HCT116 (cell line): ENCODE measurements at regions not wholly inside any gene's neighbourhood (a gene's known extent, or its start where the extent isn't known, plus 50 kb on each side); places are given as distances from the start of the nearest gene placed in this dataset.

Experiments
- ATAC-seq: fragments of 200-7000 bp; cut with Tn5 transposase; 2 replicates; pipeline ENCODE4 v1.9.1; 2020; ENCODE audit warnings: mild to moderate bottlenecking, moderate library complexity
- BruUV-seq: library from RNA; stranded (reverse); fragments of 400-500 nt; replicated peaks from 2 replicates; lab custom pipeline; 2021; lab: Mats Ljungman, UMichigan
- CTCF ChIA-PET: fragments of 300-600 bp; sonication (Branson Sonifier 250); formaldehyde crosslinking; loops from one replicate; lab custom pipeline; 2021; ENCODE audit warnings: antibody characterized with exemption; lab: Charles Lee
- POLR2A ChIA-PET: fragments of 300-600, 350-600 bp; sonication (Branson Sonifier 250); formaldehyde crosslinking; loops from one replicate; lab custom pipeline; 2021; ENCODE audit warnings: antibody characterized with exemption; lab: Charles Lee
- RAD21 ChIA-PET, 2 experiments: fragments of 300-600 bp; sonication (Branson Sonifier 250); formaldehyde crosslinking; loops; one replicate each; lab custom pipeline; 2023; ENCODE audit warnings: low total read pairs in 2 of 2; ENCODE audit not compliant: uncharacterized antibody in 2 of 2, unreplicated experiment in 2 of 2, low non-redundant PET in 1 of 2; lab: Charles Lee
- DNase-seq: peaks from one replicate; pipeline ENCODE4 v3.0.0-alpha.2; 2010; ENCODE audit warnings: low read depth, low spot score
- H2AFZ ChIP-seq: fragments of 200-600 bp; shearing (Covaris generic), sonication (generic); 2 replicates; pipeline ENCODE4 v1.6.1; 2017; ENCODE audit warnings: low read depth, mixed run types, mixed read lengths, antibody characterized with exemption, low read length; ENCODE audit not compliant: poor library complexity, severe bottlenecking
- H3K27ac ChIP-seq: 2 replicates; pipeline ENCODE4 v1.5.1; 2012; ENCODE audit warnings: low read depth, low read length
- H3K27me3 ChIP-seq: fragments of 200-600 bp; sonication (generic); 2 replicates; pipeline ENCODE4 v1.6.1; 2016; ENCODE audit warnings: mixed run types, low read length, mixed read lengths; ENCODE audit not compliant: insufficient read depth
- H3K36me3 ChIP-seq, 2 experiments: fragments of 200-500 bp in 1 of 2; fragments of 200-600 bp in 1 of 2; sonication (Bioruptor generic) in 1 of 2; sonication (generic) in 1 of 2; 2 replicates each; pipeline versions ENCODE4 v1.5.1 to v1.6.1; 2014 to 2016; ENCODE audit warnings: low read length in 2 of 2, inconsistent platforms in 1 of 2, mixed read lengths in 1 of 2, mixed run types in 1 of 2; ENCODE audit not compliant: insufficient read depth in 2 of 2, control insufficient read depth in 1 of 2
- H3K4me1 ChIP-seq, 2 experiments: fragments of 200-600 bp in 1 of 2; sonication (generic) in 1 of 2; 2 replicates each; pipeline versions ENCODE4 v1.5.1 to v1.6.1; 2012 to 2017; ENCODE audit warnings: low read length in 2 of 2, inconsistent platforms in 1 of 2, mild to moderate bottlenecking in 1 of 2, mixed read lengths in 1 of 2, mixed run types in 1 of 2, moderate library complexity in 1 of 2; ENCODE audit not compliant: insufficient read depth in 2 of 2, control insufficient read depth in 1 of 2
- H3K4me2 ChIP-seq: fragments of 200-600 bp; sonication (generic); 2 replicates; pipeline ENCODE4 v1.6.1; 2017; ENCODE audit warnings: mixed run types, low read length, mixed read lengths
- H3K4me3 ChIP-seq, 2 experiments: fragments of 200-600 bp in 1 of 2; sonication (generic) in 1 of 2; replicated peaks in 1 of 2; 2 replicates each; pipeline ENCODE4 v1.5.1; 2011 to 2016; ENCODE audit warnings: low read length in 2 of 2, control low read depth in 1 of 2, low read depth in 1 of 2, mild to moderate bottlenecking in 1 of 2, mixed read lengths in 1 of 2, mixed run types in 1 of 2
- H3K79me2 ChIP-seq: fragments of 200-600 bp; sonication (generic); 2 replicates; pipeline ENCODE4 v1.6.1; 2017; ENCODE audit warnings: mild to moderate bottlenecking, mixed run types, low read length, moderate library complexity, mixed read lengths; ENCODE audit not compliant: insufficient read depth
- H3K9ac ChIP-seq: fragments of 200-600 bp; sonication (generic); 2 replicates; pipeline ENCODE4 v1.6.1; 2016; ENCODE audit warnings: low read length, mixed read lengths
- H3K9me2 ChIP-seq: fragments of 200-600 bp; sonication (generic), shearing (Covaris generic); 2 replicates; pipeline ENCODE4 v1.6.1; 2017; ENCODE audit warnings: mixed run types, mild to moderate bottlenecking, moderate library complexity; ENCODE audit not compliant: insufficient read depth
- H3K9me3 ChIP-seq, 2 experiments: fragments of 200-500 bp in 1 of 2; fragments of 200-600 bp in 1 of 2; sonication (Bioruptor generic) in 1 of 2; sonication (generic) in 1 of 2; 2 replicates each; pipeline ENCODE4 v1.6.1; 2014 to 2017; ENCODE audit warnings: low read length in 2 of 2, mixed read lengths in 2 of 2, inconsistent platforms in 1 of 2, low read depth in 1 of 2, mild to moderate bottlenecking in 1 of 2, mixed run types in 1 of 2, moderate library complexity in 1 of 2; ENCODE audit not compliant: control insufficient read depth in 1 of 2, insufficient read depth in 1 of 2
- H4K20me1 ChIP-seq: fragments of 200-600 bp; sonication (generic), shearing (Covaris generic); 2 replicates; pipeline ENCODE4 v1.6.1; 2017; ENCODE audit warnings: mixed run types, mild to moderate bottlenecking, moderate library complexity; ENCODE audit not compliant: insufficient read depth
- CBX3 ChIP-seq: IDR thresholded peaks from 2 replicates; pipeline ENCODE4 v1.6.1; 2012; ENCODE audit warnings: low read depth
- CEBPB ChIP-seq: IDR thresholded peaks from 2 replicates; pipeline ENCODE4 v1.6.1; 2012; ENCODE audit warnings: low read depth
- EZH2phosphoT487 ChIP-seq: fragments of 200-600 bp; IDR thresholded peaks from 2 replicates; pipeline ENCODE4 v1.6.1; 2018; ENCODE audit warnings: antibody characterized with exemption, borderline replicate concordance
- FOSL1 ChIP-seq: IDR thresholded peaks from 2 replicates; pipeline ENCODE4 v1.6.1; 2012; ENCODE audit warnings: low read depth
- JUND ChIP-seq: IDR thresholded peaks from 2 replicates; pipeline ENCODE4 v1.6.1; 2012
- POLR2A ChIP-seq: IDR thresholded peaks from 2 replicates; pipeline ENCODE4 v1.7.0; 2011; ENCODE audit warnings: borderline replicate concordance; ENCODE audit not compliant: insufficient read depth, insufficient read length; ENCODE audit errors: extremely low read depth
- POLR2AphosphoS5 ChIP-seq: IDR thresholded peaks from 2 replicates; pipeline ENCODE4 v1.6.1; 2011; ENCODE audit warnings: mild to moderate bottlenecking, low read depth, low read length, moderate library complexity
- RAD21 ChIP-seq: IDR thresholded peaks from 2 replicates; pipeline ENCODE4 v1.6.1; 2012; ENCODE audit warnings: low read depth, mild to moderate bottlenecking
- SIN3A ChIP-seq: IDR thresholded peaks from 2 replicates; pipeline ENCODE4 v1.6.1; 2012; ENCODE audit warnings: low read depth
- SRF ChIP-seq: IDR thresholded peaks from 2 replicates; pipeline ENCODE4 v1.6.1; 2012; ENCODE audit warnings: low read depth
- TCF7L2 ChIP-seq: IDR thresholded peaks from 2 replicates; pipeline ENCODE4 v1.7.0; 2011; ENCODE audit warnings: borderline replicate concordance, inconsistent platforms; ENCODE audit not compliant: insufficient read depth, insufficient read length; ENCODE audit errors: extremely low read depth
- YY1 ChIP-seq: IDR thresholded peaks from 2 replicates; pipeline ENCODE4 v1.6.1; 2011; ENCODE audit warnings: low read length, low read depth, moderate library complexity, mild to moderate bottlenecking; ENCODE audit not compliant: insufficient replicate concordance; ENCODE audit errors: extremely low read depth
- intact Hi-C: fragments of 100-400 bp; cut with micrococcal nuclease; formaldehyde crosslinking; loops from 2 replicates; pipeline ENCODE4 v1.10.0; 2022
- TF ChIP-seq, protein P1 (sequence below): IDR thresholded peaks from 2 replicates; pipeline ENCODE4 v1.6.1; 2012
- TF ChIP-seq, protein P2 (sequence below), 3 experiments: fragments of 200-600 bp in 1 of 3; sonication (generic) in 1 of 3; IDR thresholded peaks in 2 of 3; conservative IDR thresholded peaks in 1 of 3; 2 replicates each; pipeline ENCODE4 v1.5.1; 2012 to 2017; ENCODE audit warnings: low read depth in 2 of 3, low read length in 2 of 3, antibody characterized with exemption in 1 of 3, borderline replicate concordance in 1 of 3, control low read depth in 1 of 3, mild to moderate bottlenecking in 1 of 3, mixed read lengths in 1 of 3, mixed run types in 1 of 3, moderate library complexity in 1 of 3; ENCODE audit not compliant: insufficient read depth in 1 of 3
- TF ChIP-seq, protein P3 (sequence below): IDR thresholded peaks from 2 replicates; pipeline ENCODE4 v1.6.1; 2011; ENCODE audit warnings: mild to moderate bottlenecking, low read length, moderate library complexity; ENCODE audit not compliant: insufficient replicate concordance; ENCODE audit errors: extremely low read depth
- TF ChIP-seq, protein P4 (sequence below): IDR thresholded peaks from 2 replicates; pipeline ENCODE4 v1.6.1; 2012

DNA sequence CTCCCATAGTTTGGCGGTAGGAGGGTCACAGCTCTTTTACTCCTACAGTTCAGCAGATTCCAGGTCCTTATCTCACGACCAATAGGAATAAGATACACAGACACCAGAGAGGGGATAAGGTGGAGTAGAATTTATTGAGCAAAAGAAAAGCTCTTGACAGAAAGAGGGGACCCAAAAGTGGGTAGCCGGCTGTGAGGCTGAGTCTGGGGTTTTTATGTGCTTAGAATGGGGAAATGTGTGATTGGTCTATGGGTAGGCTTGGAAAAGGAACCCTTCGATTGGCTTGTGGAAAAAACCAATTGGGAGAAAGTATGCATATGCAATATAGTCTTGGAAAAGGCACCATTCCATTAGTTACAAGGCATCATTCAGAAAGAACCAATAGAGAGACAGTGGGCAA is 1356.9 kb upstream of the SPRY2 start:
- DNase-seq (no peak), ATAC-seq (no peak)
- Histone ChIP-seq H3K4me3 (no peak overlapping the region), H3K4me2 (no peak overlapping the region), H2AFZ (no peak overlapping the region), H3K4me1 (no peaks in the 10 kb centered on the region), H3K9me2 (no peaks in the 10 kb centered on the region), H3K9me3 (no peaks in the 10 kb centered on the region), H3K27ac (no peak overlapping the region), H3K79me2 (no peaks in the 10 kb centered on the region), H3K36me3 (no peaks in the 10 kb centered on the region), H3K9ac (no peak overlapping the region), H4K20me1 (no peaks in the 10 kb centered on the region), H3K27me3 (no peaks in the 10 kb centered on the region)
- intact Hi-C loops, result no loop called here
- TF ChIP-seq, protein P1, sequence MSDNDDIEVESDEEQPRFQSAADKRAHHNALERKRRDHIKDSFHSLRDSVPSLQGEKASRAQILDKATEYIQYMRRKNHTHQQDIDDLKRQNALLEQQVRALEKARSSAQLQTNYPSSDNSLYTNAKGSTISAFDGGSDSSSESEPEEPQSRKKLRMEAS, result no peak
- no peak for TF ChIP-seq SRF
- TF ChIP-seq FOSL1, result no peak
- TF ChIP-seq TCF7L2, result no peak
- TF ChIP-seq RAD21, result no peak
- CTCF ChIA-PET, result no interaction called here
- POLR2A ChIA-PET, result no interaction called here
- RAD21 ChIA-PET, result no interaction called here
- no TSS peak for BruUV-seq

DNA sequence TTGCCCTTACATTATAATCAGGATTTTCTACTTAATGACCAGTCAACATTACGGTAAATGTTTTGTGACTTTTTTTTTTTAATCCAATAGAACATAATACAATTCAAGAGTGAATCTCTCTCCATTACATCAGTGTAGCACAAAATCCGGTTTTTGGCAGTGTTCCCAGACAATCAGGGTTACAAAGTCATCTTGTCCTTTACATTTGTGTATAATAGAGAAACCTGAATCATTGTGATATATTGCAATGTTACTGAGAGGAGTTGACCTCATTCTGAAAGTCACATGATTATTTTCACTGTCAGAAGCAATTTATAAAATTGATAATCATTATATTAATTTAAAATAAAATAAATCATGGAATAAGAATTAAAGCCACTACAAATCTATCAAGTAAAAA is 1346.0 kb upstream of the SPRY2 start:
- H3K27me3 ChIP-seq, result no peaks in the 10 kb centered on the region
- H3K4me3 ChIP-seq, result no peak overlapping the region
- DNase-seq (no peak), ATAC-seq (no peak)
- POLR2A ChIA-PET, result no interaction called here
- CTCF ChIA-PET, result no interaction called here
- RAD21 ChIA-PET, result no interaction called here
- no TSS peak for BruUV-seq
- intact Hi-C loops, result no loop called here
- H3K9ac ChIP-seq, result no peak overlapping the region
- no peaks in the 10 kb centered on the region for H4K20me1 ChIP-seq
- H3K79me2 ChIP-seq, result no peaks in the 10 kb centered on the region
- H3K36me3 ChIP-seq, result no peaks in the 10 kb centered on the region
- H3K27ac ChIP-seq, result no peak overlapping the region
- TF ChIP-seq, protein P2, sequence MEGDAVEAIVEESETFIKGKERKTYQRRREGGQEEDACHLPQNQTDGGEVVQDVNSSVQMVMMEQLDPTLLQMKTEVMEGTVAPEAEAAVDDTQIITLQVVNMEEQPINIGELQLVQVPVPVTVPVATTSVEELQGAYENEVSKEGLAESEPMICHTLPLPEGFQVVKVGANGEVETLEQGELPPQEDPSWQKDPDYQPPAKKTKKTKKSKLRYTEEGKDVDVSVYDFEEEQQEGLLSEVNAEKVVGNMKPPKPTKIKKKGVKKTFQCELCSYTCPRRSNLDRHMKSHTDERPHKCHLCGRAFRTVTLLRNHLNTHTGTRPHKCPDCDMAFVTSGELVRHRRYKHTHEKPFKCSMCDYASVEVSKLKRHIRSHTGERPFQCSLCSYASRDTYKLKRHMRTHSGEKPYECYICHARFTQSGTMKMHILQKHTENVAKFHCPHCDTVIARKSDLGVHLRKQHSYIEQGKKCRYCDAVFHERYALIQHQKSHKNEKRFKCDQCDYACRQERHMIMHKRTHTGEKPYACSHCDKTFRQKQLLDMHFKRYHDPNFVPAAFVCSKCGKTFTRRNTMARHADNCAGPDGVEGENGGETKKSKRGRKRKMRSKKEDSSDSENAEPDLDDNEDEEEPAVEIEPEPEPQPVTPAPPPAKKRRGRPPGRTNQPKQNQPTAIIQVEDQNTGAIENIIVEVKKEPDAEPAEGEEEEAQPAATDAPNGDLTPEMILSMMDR (IDR thresholded peaks at IDR 0.05 in 2 of 3, conservative IDR thresholded peaks at IDR 0.05 in 1 of 3; ENCODE audit: borderline replicate concordance in 1 of 3, insufficient read depth in 1 of 3, low read depth in 2 of 3, low read length in 2 of 3), result no peak
- no peak for TF ChIP-seq POLR2A
- TF ChIP-seq YY1, result no peak
- no peak for TF ChIP-seq EZH2phosphoT487
- no peak for TF ChIP-seq SIN3A
- TF ChIP-seq CBX3, result no peak
- no peak for TF ChIP-seq CEBPB
- no peak for TF ChIP-seq JUND
- TF ChIP-seq, protein P3, sequence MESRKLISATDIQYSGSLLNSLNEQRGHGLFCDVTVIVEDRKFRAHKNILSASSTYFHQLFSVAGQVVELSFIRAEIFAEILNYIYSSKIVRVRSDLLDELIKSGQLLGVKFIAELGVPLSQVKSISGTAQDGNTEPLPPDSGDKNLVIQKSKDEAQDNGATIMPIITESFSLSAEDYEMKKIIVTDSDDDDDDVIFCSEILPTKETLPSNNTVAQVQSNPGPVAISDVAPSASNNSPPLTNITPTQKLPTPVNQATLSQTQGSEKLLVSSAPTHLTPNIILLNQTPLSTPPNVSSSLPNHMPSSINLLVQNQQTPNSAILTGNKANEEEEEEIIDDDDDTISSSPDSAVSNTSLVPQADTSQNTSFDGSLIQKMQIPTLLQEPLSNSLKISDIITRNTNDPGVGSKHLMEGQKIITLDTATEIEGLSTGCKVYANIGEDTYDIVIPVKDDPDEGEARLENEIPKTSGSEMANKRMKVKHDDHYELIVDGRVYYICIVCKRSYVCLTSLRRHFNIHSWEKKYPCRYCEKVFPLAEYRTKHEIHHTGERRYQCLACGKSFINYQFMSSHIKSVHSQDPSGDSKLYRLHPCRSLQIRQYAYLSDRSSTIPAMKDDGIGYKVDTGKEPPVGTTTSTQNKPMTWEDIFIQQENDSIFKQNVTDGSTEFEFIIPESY, result no peak
- no peak for TF ChIP-seq POLR2AphosphoS5
- no peak for TF ChIP-seq RAD21
- TF ChIP-seq, protein P4, sequence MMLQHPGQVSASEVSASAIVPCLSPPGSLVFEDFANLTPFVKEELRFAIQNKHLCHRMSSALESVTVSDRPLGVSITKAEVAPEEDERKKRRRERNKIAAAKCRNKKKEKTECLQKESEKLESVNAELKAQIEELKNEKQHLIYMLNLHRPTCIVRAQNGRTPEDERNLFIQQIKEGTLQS, result no peak
- TF ChIP-seq, protein P1, result no peak
- no peaks in the 10 kb centered on the region for H3K9me2 ChIP-seq
- H3K4me2 ChIP-seq, result no peak overlapping the region
- H3K9me3 ChIP-seq, result no peaks in the 10 kb centered on the region
- no peak overlapping the region for H2AFZ ChIP-seq
- no peaks in the 10 kb centered on the region for H3K4me1 ChIP-seq
